Osteocyte (in vitro differentiated cells): ENCODE measurements at regions not wholly inside any gene's neighbourhood (a gene's known extent, or its start where the extent isn't known, plus 50 kb on each side); places are given as distances from the start of the nearest gene placed in this dataset.

ENCODE experiments used
- DNase-seq: peaks from one replicate; pipeline ENCODE4 v3.0.0; 2021; ENCODE audit warnings: mixed read lengths; ENCODE audit not compliant: unreplicated experiment; ENCODE audit errors: extremely low spot score
- H3K27ac Mint-ChIP-seq: one replicate; pipeline ENCODE4 v1.8.0; 2021; ENCODE audit warnings: mild to moderate bottlenecking, mixed read lengths; ENCODE audit not compliant: unreplicated experiment
- H3K27me3 Mint-ChIP-seq: one replicate; pipeline ENCODE4 v1.8.0; 2021; ENCODE audit warnings: mixed read lengths; ENCODE audit not compliant: unreplicated experiment
- H3K36me3 Mint-ChIP-seq: one replicate; pipeline ENCODE4 v1.8.0; 2021; ENCODE audit warnings: mixed read lengths; ENCODE audit not compliant: unreplicated experiment
- H3K4me1 Mint-ChIP-seq: one replicate; pipeline ENCODE4 v1.8.0; 2021; ENCODE audit warnings: mixed read lengths; ENCODE audit not compliant: unreplicated experiment
- H3K4me3 Mint-ChIP-seq: one replicate; pipeline ENCODE4 v1.8.0; 2021; ENCODE audit warnings: mild to moderate bottlenecking, moderate library complexity, mixed read lengths; ENCODE audit not compliant: unreplicated experiment
- H3K9me3 Mint-ChIP-seq: one replicate; pipeline ENCODE4 v1.8.0; 2021; ENCODE audit warnings: mixed read lengths; ENCODE audit not compliant: unreplicated experiment
- TF ChIP-seq, protein P1 (sequence below): fragments of 200-600 bp; sonication (generic); IDR thresholded peaks from 2 replicates; pipeline ENCODE4 v1.5.0; 2021; ENCODE audit warnings: antibody characterized with exemption, mild to moderate bottlenecking, moderate library complexity

DNA sequence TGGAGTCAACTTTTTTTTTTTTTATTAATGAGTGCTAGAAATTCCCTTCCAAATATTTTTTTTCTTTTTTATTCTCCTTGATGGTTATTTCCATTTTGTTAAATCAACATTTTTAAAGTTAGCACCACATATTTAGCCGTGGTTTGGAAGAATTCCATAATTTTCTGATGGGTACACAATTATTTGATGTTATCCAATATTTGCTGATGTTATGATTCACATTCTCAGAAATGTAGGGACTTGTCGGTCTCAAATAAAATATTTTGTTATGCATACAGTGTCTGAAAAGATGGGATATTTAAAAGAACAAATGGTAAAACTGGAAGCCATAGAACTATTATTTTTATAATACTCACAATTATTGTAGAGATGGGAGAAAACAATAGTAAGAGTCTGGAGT lies 911.5 kb upstream of the GBE1 start:
- peaks cover 19% of the 10 kb centered on the region for H3K4me1 Mint-ChIP-seq
- DNase-seq, result no peak
- TF ChIP-seq, protein P1, sequence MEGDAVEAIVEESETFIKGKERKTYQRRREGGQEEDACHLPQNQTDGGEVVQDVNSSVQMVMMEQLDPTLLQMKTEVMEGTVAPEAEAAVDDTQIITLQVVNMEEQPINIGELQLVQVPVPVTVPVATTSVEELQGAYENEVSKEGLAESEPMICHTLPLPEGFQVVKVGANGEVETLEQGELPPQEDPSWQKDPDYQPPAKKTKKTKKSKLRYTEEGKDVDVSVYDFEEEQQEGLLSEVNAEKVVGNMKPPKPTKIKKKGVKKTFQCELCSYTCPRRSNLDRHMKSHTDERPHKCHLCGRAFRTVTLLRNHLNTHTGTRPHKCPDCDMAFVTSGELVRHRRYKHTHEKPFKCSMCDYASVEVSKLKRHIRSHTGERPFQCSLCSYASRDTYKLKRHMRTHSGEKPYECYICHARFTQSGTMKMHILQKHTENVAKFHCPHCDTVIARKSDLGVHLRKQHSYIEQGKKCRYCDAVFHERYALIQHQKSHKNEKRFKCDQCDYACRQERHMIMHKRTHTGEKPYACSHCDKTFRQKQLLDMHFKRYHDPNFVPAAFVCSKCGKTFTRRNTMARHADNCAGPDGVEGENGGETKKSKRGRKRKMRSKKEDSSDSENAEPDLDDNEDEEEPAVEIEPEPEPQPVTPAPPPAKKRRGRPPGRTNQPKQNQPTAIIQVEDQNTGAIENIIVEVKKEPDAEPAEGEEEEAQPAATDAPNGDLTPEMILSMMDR, result no peak
- peak overlapping the region; percentile 3 for H3K27ac Mint-ChIP-seq
- no peak overlapping the region for H3K4me3 Mint-ChIP-seq
- no peaks in the 10 kb centered on the region for H3K27me3 Mint-ChIP-seq
- no peaks in the 10 kb centered on the region for H3K36me3 Mint-ChIP-seq
- H3K9me3 Mint-ChIP-seq, result no peaks in the 10 kb centered on the region

DNA sequence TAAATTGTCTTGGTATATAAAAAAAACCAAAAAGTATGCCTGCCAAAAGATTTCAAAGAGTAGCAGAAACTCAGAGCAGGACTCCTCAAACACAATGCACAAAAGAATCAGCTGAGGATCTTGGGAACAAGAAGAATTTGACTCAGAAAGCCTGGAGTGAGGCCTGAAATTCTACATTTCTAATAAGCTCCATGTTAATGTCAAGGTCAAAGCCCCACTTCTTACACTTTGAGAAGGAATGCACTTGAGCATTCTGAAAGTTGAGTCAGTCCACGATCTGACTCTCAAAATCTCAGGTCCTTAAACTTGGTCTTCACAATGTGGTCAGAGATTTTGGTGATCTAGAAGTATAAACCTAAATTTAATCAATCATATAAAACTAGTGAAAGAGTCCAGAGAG lies 910.0 kb upstream of the GBE1 start:
- no peak for DNase-seq
- no peaks in the 10 kb centered on the region for H3K36me3 Mint-ChIP-seq
- peaks cover 4% of the 10 kb centered on the region for H3K9me3 Mint-ChIP-seq
- TF ChIP-seq, protein P1, result no peak
- peaks cover 15% of the 10 kb centered on the region for H3K4me1 Mint-ChIP-seq
- H3K4me3 Mint-ChIP-seq, result no peak overlapping the region
- no peak overlapping the region for H3K27ac Mint-ChIP-seq
- H3K27me3 Mint-ChIP-seq, result no peaks in the 10 kb centered on the region

DNA sequence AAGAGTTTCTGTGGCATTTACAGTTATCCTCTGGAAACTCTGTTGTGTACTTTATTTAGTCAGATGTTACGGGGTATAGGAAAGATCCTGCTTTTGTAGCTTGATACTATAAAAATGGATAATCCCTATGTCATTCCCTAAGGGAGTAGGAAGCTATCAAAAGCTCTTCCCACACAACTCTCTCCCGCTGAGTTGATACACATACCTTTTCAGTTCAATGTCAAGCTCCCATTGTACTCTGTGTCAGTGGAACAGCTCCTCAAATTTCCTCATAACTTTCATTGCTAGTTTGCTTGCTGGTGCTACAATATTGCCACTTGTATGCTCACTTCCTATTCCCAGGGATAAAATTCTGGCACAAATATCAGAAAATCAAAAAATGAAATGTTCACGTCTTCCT lies 893.3 kb upstream of the GBE1 start:
- no peak overlapping the region for H3K4me3 Mint-ChIP-seq
- peaks cover 8% of the 10 kb centered on the region for H3K4me1 Mint-ChIP-seq
- H3K9me3 Mint-ChIP-seq, result no peaks in the 10 kb centered on the region
- H3K27me3 Mint-ChIP-seq, result no peaks in the 10 kb centered on the region
- TF ChIP-seq, protein P1, result no peak
- no peak overlapping the region for H3K27ac Mint-ChIP-seq
- no peaks in the 10 kb centered on the region for H3K36me3 Mint-ChIP-seq
- no peak for DNase-seq

DNA sequence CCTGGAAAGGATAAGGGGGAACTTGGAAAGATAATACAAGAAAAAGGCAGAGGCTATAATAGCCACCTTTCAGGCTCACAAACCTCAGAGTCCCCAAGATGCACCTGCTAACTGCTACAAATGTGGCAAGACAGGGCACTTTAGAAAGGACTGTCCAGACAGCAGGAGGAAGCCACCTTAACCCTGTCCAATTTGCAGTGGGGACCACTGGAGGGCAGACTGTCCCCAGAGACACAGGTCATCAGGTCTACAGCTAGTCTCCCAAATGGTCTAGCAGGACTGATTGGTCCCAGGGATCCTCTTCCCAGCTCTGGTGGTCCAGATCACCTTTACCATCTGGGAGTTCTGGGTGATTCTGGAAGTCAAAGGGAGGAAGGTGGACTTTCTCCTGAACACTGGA lies 882.5 kb upstream of the GBE1 start:
- no peaks in the 10 kb centered on the region for H3K4me1 Mint-ChIP-seq
- TF ChIP-seq, protein P1, result peak; percentile 32
- DNase-seq, result no peak
- H3K36me3 Mint-ChIP-seq, result no peaks in the 10 kb centered on the region
- no peak overlapping the region for H3K4me3 Mint-ChIP-seq
- peaks cover 6% of the 10 kb centered on the region for H3K9me3 Mint-ChIP-seq
- H3K27ac Mint-ChIP-seq, result no peak overlapping the region
- no peaks in the 10 kb centered on the region for H3K27me3 Mint-ChIP-seq

DNA sequence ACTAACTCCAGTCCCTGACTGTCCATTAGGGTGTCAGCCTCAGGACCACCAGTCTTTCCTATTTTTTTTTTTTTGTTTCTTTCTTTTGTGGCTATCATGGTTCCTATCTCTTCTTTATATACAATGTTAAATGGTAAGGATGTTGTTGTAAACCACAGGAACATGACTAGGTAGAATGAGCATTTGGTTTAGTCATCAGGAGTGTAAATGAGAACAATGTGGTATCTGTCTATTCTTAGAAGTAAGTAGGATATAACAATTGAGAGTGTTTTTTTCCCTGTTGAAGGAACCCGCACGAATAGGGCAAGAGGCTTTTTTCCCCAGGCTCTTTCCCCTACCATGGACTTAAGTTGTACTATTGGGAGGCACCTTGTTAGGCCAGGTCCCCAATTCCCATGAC lies 880.3 kb upstream of the GBE1 start:
- no peaks in the 10 kb centered on the region for H3K27me3 Mint-ChIP-seq
- H3K4me1 Mint-ChIP-seq, result no peaks in the 10 kb centered on the region
- TF ChIP-seq, protein P1, result no peak
- no peak overlapping the region for H3K4me3 Mint-ChIP-seq
- H3K9me3 Mint-ChIP-seq, result peaks cover 6% of the 10 kb centered on the region
- DNase-seq, result no peak
- H3K27ac Mint-ChIP-seq, result no peak overlapping the region
- no peaks in the 10 kb centered on the region for H3K36me3 Mint-ChIP-seq
